ENCODE measurements at regions not wholly inside any gene's neighbourhood (a gene's known extent, or its start where the extent isn't known, plus 50 kb on each side); places are given as distances from the start of the nearest gene placed in this dataset.

- TF ChIP-seq CTCF (IDR thresholded peaks at IDR 0.05) (no peak), EZH2 (IDR thresholded peaks at IDR 0.05) (no peak)
These were observed 453.6 kb downstream of the CDH26 start for GRCh38 chr20:60411813-60412212.
